Stimulated activated naive B cell treated with anti-CD40 and anti-IgM and Interleukin-4, amounts not matched to agents 10 μg/mL and 1 μg/mL and 100 μg/mL, for 72 hours (primary cell): ENCODE measurements at regions not wholly inside any gene's neighbourhood (a gene's known extent, or its start where the extent isn't known, plus 50 kb on each side); places are given as distances from the start of the nearest gene placed in this dataset.

Experiments used
- ATAC-seq, 2 donors: fragments of 150-1000 bp; cut with Tn5 transposase; replicated peaks; 2 replicates each; pipeline ENCODE4 v1.10.0; 2021; ENCODE audit warnings: moderate library complexity in 1 of 2
- DNase-seq: peaks from one replicate; pipeline ENCODE4 v3.0.0; 2021
- H3K27ac Mint-ChIP-seq: one replicate; pipeline ENCODE4 v1.8.0; 2022; ENCODE audit warnings: mild to moderate bottlenecking, mixed read lengths
- H3K27me3 Mint-ChIP-seq, 2 donors: one replicate each; pipeline ENCODE4 v1.8.0; 2022; ENCODE audit warnings: mixed read lengths in 2 of 2
- H3K36me3 Mint-ChIP-seq, 2 donors: one replicate each; pipeline ENCODE4 v1.8.0; 2022; ENCODE audit warnings: mixed read lengths in 2 of 2, mild to moderate bottlenecking in 1 of 2
- H3K4me1 Mint-ChIP-seq, 2 donors: one replicate each; pipeline ENCODE4 v1.8.0; 2022; ENCODE audit warnings: mixed read lengths in 2 of 2, mild to moderate bottlenecking in 1 of 2
- H3K4me3 Mint-ChIP-seq, 2 donors: one replicate each; pipeline ENCODE4 v1.8.0; 2022; ENCODE audit warnings: mild to moderate bottlenecking in 2 of 2, mixed read lengths in 2 of 2, moderate library complexity in 1 of 2
- H3K9me3 Mint-ChIP-seq, 2 donors: one replicate each; pipeline ENCODE4 v1.8.0; 2022; ENCODE audit warnings: mixed read lengths in 2 of 2, mild to moderate bottlenecking in 1 of 2

- H3K4me3 Mint-ChIP-seq: no peak overlapping the region
Observed at GRCh38 chr5:135654761-135655467, 76.1 kb upstream of the CXCL14 start.

GRCh38 chr5:135651156-135651555 is 72.4 kb upstream of the CXCL14 start:
- H3K27me3 Mint-ChIP-seq: peaks cover 0 to 5% of the 10 kb centered on the region in 2 donors
- ATAC-seq: no peak
- H3K4me1 Mint-ChIP-seq: no peaks in the 10 kb centered on the region
- H3K27ac Mint-ChIP-seq: no peak overlapping the region
- no peak for DNase-seq
- no peaks in the 10 kb centered on the region for H3K36me3 Mint-ChIP-seq
- H3K4me3 Mint-ChIP-seq: no peak overlapping the region
- H3K9me3 Mint-ChIP-seq: no peaks in the 10 kb centered on the region

More at GRCh38 chr5:135654761-135655467, 76.1 kb upstream of the CXCL14 start:
- Mint-ChIP-seq H3K9me3 (peaks cover 8% of the 10 kb centered on the region in 2 donors), H3K36me3 (no peaks in the 10 kb centered on the region), H3K27ac (no peak overlapping the region), H3K27me3 (peaks cover 0 to 5% of the 10 kb centered on the region in 2 donors), H3K4me1 (no peaks in the 10 kb centered on the region)
- no peak for DNase-seq
- ATAC-seq: no peak

GRCh38 chr5:135650081-135650480 is 71.3 kb upstream of the CXCL14 start:
- no peak for DNase-seq
- H3K4me1 Mint-ChIP-seq: no peaks in the 10 kb centered on the region
- H3K27me3 Mint-ChIP-seq: peaks cover 0 to 5% of the 10 kb centered on the region in 2 donors
- no peaks in the 10 kb centered on the region for H3K9me3 Mint-ChIP-seq
- no peak for ATAC-seq
- no peak overlapping the region for H3K27ac Mint-ChIP-seq
- no peak overlapping the region for H3K4me3 Mint-ChIP-seq
- no peaks in the 10 kb centered on the region for H3K36me3 Mint-ChIP-seq

GRCh38 chr5:135649435-135649834 is 70.6 kb upstream of the CXCL14 start:
- no peak overlapping the region for H3K27ac Mint-ChIP-seq
- no peaks in the 10 kb centered on the region for H3K36me3 Mint-ChIP-seq
- no peak overlapping the region for H3K4me3 Mint-ChIP-seq
- no peaks in the 10 kb centered on the region for H3K9me3 Mint-ChIP-seq
- no peaks in the 10 kb centered on the region for H3K4me1 Mint-ChIP-seq
- DNase-seq (no peak), ATAC-seq (no peak)
- H3K27me3 Mint-ChIP-seq: no peaks in the 10 kb centered on the region

GRCh38 chr5:135648116-135648515 is 69.3 kb upstream of the CXCL14 start:
- Mint-ChIP-seq H3K27ac (no peak overlapping the region), H3K9me3 (no peaks in the 10 kb centered on the region), H3K4me1 (no peaks in the 10 kb centered on the region), H3K36me3 (no peaks in the 10 kb centered on the region), H3K4me3 (no peak overlapping the region), H3K27me3 (no peaks in the 10 kb centered on the region)
- ATAC-seq: no peak
- no peak for DNase-seq

- no peaks in the 10 kb centered on the region for H3K4me1 Mint-ChIP-seq
- DNase-seq: no peak
Observed at GRCh38 chr5:135645336-135646180, 66.8 kb upstream of the CXCL14 start.

GRCh38 chr5:135644816-135645215 is 66.0 kb upstream of the CXCL14 start:
- Mint-ChIP-seq H3K27ac (no peak overlapping the region), H3K4me3 (no peak overlapping the region), H3K9me3 (peaks cover 0 to 4% of the 10 kb centered on the region in 2 donors), H3K36me3 (no peaks in the 10 kb centered on the region), H3K27me3 (peaks cover 3 to 4% of the 10 kb centered on the region in 2 donors), H3K4me1 (no peaks in the 10 kb centered on the region)
- ATAC-seq (no peak), DNase-seq (no peak)

More at GRCh38 chr5:135645336-135646180, 66.8 kb upstream of the CXCL14 start:
- Mint-ChIP-seq H3K4me3 (no peak overlapping the region), H3K36me3 (no peaks in the 10 kb centered on the region), H3K9me3 (no peaks in the 10 kb centered on the region), H3K27ac (no peak overlapping the region), H3K27me3 (no peaks in the 10 kb centered on the region)
- ATAC-seq: no peak

- Mint-ChIP-seq H3K4me3 (no peak overlapping the region), H3K36me3 (no peaks in the 10 kb centered on the region), H3K4me1 (no peaks in the 10 kb centered on the region), H3K27ac (no peak overlapping the region), H3K27me3 (peaks cover 5 to 9% of the 10 kb centered on the region in 2 donors), H3K9me3 (peaks cover 2 to 5% of the 10 kb centered on the region in 2 donors)
- DNase-seq: no peak
- no peak for ATAC-seq
Observed at GRCh38 chr5:135643881-135644766, 65.3 kb upstream of the CXCL14 start.

GRCh38 chr5:135642934-135643333 is 64.1 kb upstream of the CXCL14 start:
- H3K27ac Mint-ChIP-seq: no peak overlapping the region
- H3K4me3 Mint-ChIP-seq: no peak overlapping the region
- no peaks in the 10 kb centered on the region for H3K36me3 Mint-ChIP-seq
- peaks cover 2 to 5% of the 10 kb centered on the region in 2 donors for H3K9me3 Mint-ChIP-seq
- no peaks in the 10 kb centered on the region for H3K4me1 Mint-ChIP-seq
- ATAC-seq: no peak
- H3K27me3 Mint-ChIP-seq: peaks cover 5 to 9% of the 10 kb centered on the region in 2 donors
- no peak for DNase-seq

- peak in 1 of 2 donors; percentile 48 for ATAC-seq
- H3K27ac Mint-ChIP-seq: no peak overlapping the region
- no peaks in the 10 kb centered on the region for H3K36me3 Mint-ChIP-seq
Observed at GRCh38 chr5:135642488-135642870, 63.7 kb upstream of the CXCL14 start.

GRCh38 chr5:135641734-135642487 is 63.1 kb upstream of the CXCL14 start:
- DNase-seq (no peak), ATAC-seq (no peak)
- H3K27me3 Mint-ChIP-seq: peaks cover 5 to 15% of the 10 kb centered on the region in 2 donors
- H3K9me3 Mint-ChIP-seq: peaks cover 2 to 5% of the 10 kb centered on the region in 2 donors
- H3K36me3 Mint-ChIP-seq: no peaks in the 10 kb centered on the region
- no peak overlapping the region for H3K4me3 Mint-ChIP-seq
- no peak overlapping the region for H3K27ac Mint-ChIP-seq
- no peaks in the 10 kb centered on the region for H3K4me1 Mint-ChIP-seq

More at GRCh38 chr5:135642488-135642870, 63.7 kb upstream of the CXCL14 start:
- no peak for DNase-seq
- Mint-ChIP-seq H3K27me3 (peaks cover 5 to 10% of the 10 kb centered on the region in 2 donors), H3K4me1 (no peaks in the 10 kb centered on the region), H3K9me3 (peaks cover 2 to 5% of the 10 kb centered on the region in 2 donors), H3K4me3 (no peak overlapping the region)

- peaks cover 8 to 20% of the 10 kb centered on the region in 2 donors for H3K27me3 Mint-ChIP-seq
- no peak for ATAC-seq
- H3K36me3 Mint-ChIP-seq: no peaks in the 10 kb centered on the region
- no peaks in the 10 kb centered on the region for H3K4me1 Mint-ChIP-seq
- no peak for DNase-seq
- no peak overlapping the region for H3K4me3 Mint-ChIP-seq
- H3K9me3 Mint-ChIP-seq: peaks cover 2 to 5% of the 10 kb centered on the region in 2 donors
- H3K27ac Mint-ChIP-seq: no peak overlapping the region
Observed at GRCh38 chr5:135641319-135641718, 62.5 kb upstream of the CXCL14 start.

- Mint-ChIP-seq H3K27ac (no peak overlapping the region), H3K9me3 (peaks cover 2 to 8% of the 10 kb centered on the region in 2 donors), H3K4me1 (no peaks in the 10 kb centered on the region), H3K27me3 (peaks cover 24 to 30% of the 10 kb centered on the region in 2 donors), H3K4me3 (no peak overlapping the region), H3K36me3 (no peaks in the 10 kb centered on the region)
- no peak for DNase-seq
- ATAC-seq: no peak
Observed at GRCh38 chr5:135635451-135635850, 56.7 kb upstream of the CXCL14 start.
